Cardiac fibroblast (primary cell): ENCODE measurements at regions not wholly inside any gene's neighbourhood (a gene's known extent, or its start where the extent isn't known, plus 50 kb on each side); places are given as distances from the start of the nearest gene placed in this dataset.
"Not testable (repeated sequence)": the region's sequence is repeated elsewhere in the genome, so short reads cannot be mapped to it uniquely, and the experiment has no call there.

Experiments used
- DNase-seq, 2 donors: peaks; one replicate each; pipeline versions ENCODE4 v3.0.0 to v3.0.0-alpha.2; 2010; ENCODE audit warnings: low read depth in 2 of 2
- H3K4me3 ChIP-seq, 2 donors: replicated peaks in 1 of 2; 1 replicate in 1 of 2; 2 replicates in 1 of 2; pipeline ENCODE4 v1.5.1; 2011; ENCODE audit warnings: low read depth in 2 of 2, low read length in 2 of 2, mild to moderate bottlenecking in 2 of 2, moderate library complexity in 1 of 2
- TF ChIP-seq, protein P1 (sequence below): IDR thresholded peaks from one replicate; pipeline ENCODE4 v1.5.1; 2011; ENCODE audit warnings: low read depth, mild to moderate bottlenecking, low read length, inconsistent platforms

DNA sequence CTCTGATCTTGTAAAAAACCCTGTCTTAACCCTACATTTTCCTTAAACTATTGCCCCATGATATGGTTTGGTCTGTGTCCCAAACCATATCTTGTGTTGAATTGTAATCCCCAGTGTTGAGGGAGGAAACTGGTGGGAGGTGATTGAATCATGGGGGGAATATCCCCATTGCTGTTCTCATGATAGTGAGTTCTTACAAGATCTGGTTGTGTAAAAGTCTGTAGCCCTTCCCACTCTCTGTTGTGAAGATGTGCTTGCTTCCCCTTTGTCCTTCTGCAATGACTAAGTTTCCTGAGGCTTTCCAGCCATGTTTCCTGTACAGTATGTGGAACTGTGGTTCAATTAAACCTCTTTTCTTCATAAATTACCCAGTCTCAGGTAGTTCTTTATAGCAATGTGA is 881.4 kb downstream of the DIPK2A start:
- no peak for DNase-seq
- TF ChIP-seq, protein P1, sequence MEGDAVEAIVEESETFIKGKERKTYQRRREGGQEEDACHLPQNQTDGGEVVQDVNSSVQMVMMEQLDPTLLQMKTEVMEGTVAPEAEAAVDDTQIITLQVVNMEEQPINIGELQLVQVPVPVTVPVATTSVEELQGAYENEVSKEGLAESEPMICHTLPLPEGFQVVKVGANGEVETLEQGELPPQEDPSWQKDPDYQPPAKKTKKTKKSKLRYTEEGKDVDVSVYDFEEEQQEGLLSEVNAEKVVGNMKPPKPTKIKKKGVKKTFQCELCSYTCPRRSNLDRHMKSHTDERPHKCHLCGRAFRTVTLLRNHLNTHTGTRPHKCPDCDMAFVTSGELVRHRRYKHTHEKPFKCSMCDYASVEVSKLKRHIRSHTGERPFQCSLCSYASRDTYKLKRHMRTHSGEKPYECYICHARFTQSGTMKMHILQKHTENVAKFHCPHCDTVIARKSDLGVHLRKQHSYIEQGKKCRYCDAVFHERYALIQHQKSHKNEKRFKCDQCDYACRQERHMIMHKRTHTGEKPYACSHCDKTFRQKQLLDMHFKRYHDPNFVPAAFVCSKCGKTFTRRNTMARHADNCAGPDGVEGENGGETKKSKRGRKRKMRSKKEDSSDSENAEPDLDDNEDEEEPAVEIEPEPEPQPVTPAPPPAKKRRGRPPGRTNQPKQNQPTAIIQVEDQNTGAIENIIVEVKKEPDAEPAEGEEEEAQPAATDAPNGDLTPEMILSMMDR, result no peak

DNA sequence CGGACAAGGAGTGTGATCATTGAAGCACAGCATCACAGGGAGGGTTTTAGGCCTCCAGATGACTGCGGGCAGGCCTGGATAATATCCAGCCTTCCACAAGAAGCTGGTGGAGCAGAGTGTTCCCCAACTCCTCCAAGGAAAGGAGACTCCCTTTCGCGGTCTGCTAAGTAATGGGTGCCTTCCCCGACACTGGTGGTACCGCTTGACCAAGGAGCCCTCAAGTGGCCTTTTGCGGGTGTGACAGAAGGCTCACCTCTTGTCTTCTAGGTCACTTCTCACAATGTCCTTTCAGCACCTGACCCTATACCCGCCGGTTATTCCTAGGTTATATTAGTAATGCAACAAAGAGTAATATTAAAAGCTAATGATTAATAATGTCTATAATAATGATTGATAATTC is 882.4 kb downstream of the DIPK2A start:
- not testable (repeated sequence) for H3K4me3 ChIP-seq, DNase-seq

More for the DNA sequence above, 881.4 kb downstream of the DIPK2A start:
- no peak overlapping the region for H3K4me3 ChIP-seq

DNA sequence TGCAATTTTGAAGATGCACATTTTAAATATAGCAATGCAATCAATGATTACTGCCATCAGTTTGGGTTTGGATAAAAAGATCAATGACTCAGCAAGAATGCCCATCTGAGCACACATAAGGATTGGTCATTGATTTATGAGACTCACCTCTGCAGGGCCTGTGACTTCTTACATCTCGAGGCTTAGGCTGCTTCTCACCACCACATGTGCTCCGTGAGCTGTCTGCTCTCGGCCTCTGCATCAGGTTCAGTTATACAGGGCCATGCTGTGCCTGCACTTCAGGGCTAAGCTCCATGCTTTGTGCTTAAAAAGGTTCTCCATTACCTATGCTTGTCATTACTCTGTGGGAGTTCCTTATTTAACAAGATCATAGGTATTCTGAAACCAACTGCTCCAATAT is 887.5 kb downstream of the DIPK2A start:
- DNase-seq, result no peak
- no peak overlapping the region for H3K4me3 ChIP-seq
- TF ChIP-seq, protein P1, result no peak

DNA sequence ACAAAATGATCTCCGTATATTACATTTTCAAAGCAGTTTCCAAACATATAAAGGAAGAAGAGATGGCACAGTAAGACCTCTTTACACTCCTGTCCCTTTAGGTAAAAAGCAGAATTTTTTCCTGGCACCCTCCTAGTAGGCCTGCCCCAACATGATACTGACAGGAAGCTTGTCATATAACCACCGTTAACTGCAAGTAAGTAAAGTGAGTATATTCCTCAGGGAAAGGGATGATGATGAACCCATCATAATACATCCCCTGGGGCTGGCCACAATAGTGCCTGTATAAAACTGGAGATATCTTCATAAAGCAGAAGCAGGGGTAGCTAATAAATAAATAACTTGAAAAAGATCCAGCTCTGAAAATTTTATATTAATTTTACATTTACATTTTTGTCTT is 893.0 kb downstream of the DIPK2A start:
- H3K4me3 ChIP-seq, result no peak overlapping the region
- TF ChIP-seq, protein P1, result no peak
- DNase-seq, result no peak

DNA sequence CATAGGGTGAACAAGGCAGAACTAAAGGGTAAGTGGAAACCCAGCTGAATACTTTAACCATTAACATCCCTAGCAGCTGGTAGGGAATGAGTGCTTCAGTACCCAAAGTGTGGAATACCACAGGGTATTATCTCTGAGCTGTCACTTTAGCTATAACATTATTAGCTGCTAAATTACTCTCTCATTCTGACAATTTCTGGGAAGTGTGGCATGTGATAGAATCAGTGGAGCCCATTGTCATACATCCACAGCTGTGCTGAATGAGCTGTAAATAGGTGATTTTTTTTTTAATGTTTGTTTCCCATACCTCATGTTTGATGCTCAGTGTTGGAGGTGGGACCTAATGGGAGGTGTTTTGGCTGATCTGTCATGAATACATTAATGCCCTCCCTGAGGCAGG is 894.3 kb downstream of the DIPK2A start:
- no peak overlapping the region for H3K4me3 ChIP-seq
- TF ChIP-seq, protein P1, result no peak
- DNase-seq, result no peak

DNA sequence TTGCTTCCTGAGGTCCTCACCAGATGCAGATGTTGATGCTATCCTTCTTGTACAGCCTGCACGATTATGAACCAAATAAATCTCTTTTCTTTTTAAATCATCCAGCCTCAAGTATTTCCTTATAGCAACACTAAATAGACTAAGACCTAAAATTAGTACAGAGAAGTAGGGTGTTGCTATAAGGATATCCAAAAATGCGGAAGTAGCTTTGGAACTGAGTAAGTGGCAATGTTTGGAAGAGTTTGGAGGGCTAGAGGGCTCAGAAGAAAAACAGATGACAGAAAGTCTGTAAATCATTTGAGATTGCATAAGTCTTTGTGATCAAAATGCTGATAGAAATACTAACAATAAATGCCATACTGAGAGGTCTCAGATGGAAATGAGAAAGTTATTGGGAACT is 894.9 kb downstream of the DIPK2A start:
- no peak overlapping the region for H3K4me3 ChIP-seq
- peak in 1 of 2 donors; percentile 0 for DNase-seq
- TF ChIP-seq, protein P1, result no peak

DNA sequence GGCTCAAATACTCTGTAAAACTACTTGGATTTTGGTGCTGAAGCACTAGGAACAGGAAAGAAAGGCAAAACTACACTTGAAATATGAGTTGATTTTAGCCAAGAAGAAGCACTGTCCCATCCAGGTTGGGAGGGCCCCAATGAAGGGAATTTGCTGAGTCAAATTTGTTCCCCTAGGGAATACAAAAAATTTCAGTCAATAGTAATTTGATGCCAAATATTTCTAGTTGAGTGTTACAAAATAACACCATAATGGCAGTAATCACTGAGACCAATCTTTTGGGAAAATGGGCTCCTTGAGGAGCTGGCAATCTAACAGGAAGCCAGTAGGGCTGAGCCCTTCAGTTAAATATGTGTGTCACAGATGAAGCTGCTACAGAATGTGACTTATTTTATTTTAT is 896.9 kb downstream of the DIPK2A start:
- DNase-seq, result peak; percentile 2 to 33
- H3K4me3 ChIP-seq, result no peak overlapping the region
- TF ChIP-seq, protein P1, result no peak
